ENCODE measurements at regions not wholly inside any gene's neighbourhood (a gene's known extent, or its start where the extent isn't known, plus 50 kb on each side); places are given as distances from the start of the nearest gene placed in this dataset.
"Not testable (repeated sequence)": the region's sequence is repeated elsewhere in the genome, so short reads cannot be mapped to it uniquely, and the experiment has no call there.

GRCh38 chr3:8266730-8267131 lies 234.9 kb upstream of the LMCD1 start:
- DNase-seq, result no peak

- no peak for DNase-seq
These were observed 228.1 kb upstream of the LMCD1 start for GRCh38 chr3:8273479-8273878.

- DNase-seq, result no peak
These were observed 225.6 kb upstream of the LMCD1 start for GRCh38 chr3:8276056-8276455.

- no peak for DNase-seq
These were observed 225.1 kb upstream of the LMCD1 start for GRCh38 chr3:8276506-8276905.

- no peak for DNase-seq
These were observed 223.2 kb upstream of the LMCD1 start for GRCh38 chr3:8278448-8278847.

GRCh38 chr3:8279476-8279875 lies 222.1 kb upstream of the LMCD1 start:
- no peak for DNase-seq

- no peak for DNase-seq
These were observed 221.6 kb upstream of the LMCD1 start for GRCh38 chr3:8279886-8280550.

GRCh38 chr3:8282541-8283165 lies 219.0 kb upstream of the LMCD1 start:
- DNase-seq, result no peak

- DNase-seq, result no peak
These were observed 218.4 kb upstream of the LMCD1 start for GRCh38 chr3:8283193-8283592.

GRCh38 chr3:8286086-8286485 lies 215.5 kb upstream of the LMCD1 start:
- DNase-seq, result no peak

GRCh38 chr3:8286749-8287148 lies 214.9 kb upstream of the LMCD1 start:
- no peak for DNase-seq

GRCh38 chr3:8290611-8291010 lies 211.0 kb upstream of the LMCD1 start:
- DNase-seq, result no peak

- no peak for DNase-seq
These were observed 205.2 kb upstream of the LMCD1 start for GRCh38 chr3:8296461-8296860.

GRCh38 chr3:8298021-8298954 lies 203.3 kb upstream of the LMCD1 start:
- DNase-seq, result no peak

GRCh38 chr3:8301977-8302735 lies 199.5 kb upstream of the LMCD1 start:
- no peak for DNase-seq

- no peak for DNase-seq
These were observed 198.2 kb upstream of the LMCD1 start for GRCh38 chr3:8303466-8303865.

GRCh38 chr3:8305371-8305770 lies 196.3 kb upstream of the LMCD1 start:
- DNase-seq, result no peak

- DNase-seq, result no peak
These were observed 194.0 kb upstream of the LMCD1 start for GRCh38 chr3:8307545-8308110.

GRCh38 chr3:8311321-8311720 lies 190.3 kb upstream of the LMCD1 start:
- no peak for DNase-seq

GRCh38 chr3:8312685-8313084 lies 188.9 kb upstream of the LMCD1 start:
- no peak for DNase-seq

GRCh38 chr3:8313560-8314267 lies 187.9 kb upstream of the LMCD1 start:
- no peak for DNase-seq

GRCh38 chr3:8315526-8315925 lies 186.1 kb upstream of the LMCD1 start:
- DNase-seq, result not testable (repeated sequence)
